IPS DF 4.7 (cell line): ENCODE measurements at regions not wholly inside any gene's neighbourhood (a gene's known extent, or its start where the extent isn't known, plus 50 kb on each side); places are given as distances from the start of the nearest gene placed in this dataset.
"Not testable (repeated sequence)": the region's sequence is repeated elsewhere in the genome, so short reads cannot be mapped to it uniquely, and the experiment has no call there.

Source experiments
- DNase-seq: peaks from one replicate; pipeline ENCODE4 v3.0.0-alpha.2; 2013; ENCODE audit warnings: low spot score; ENCODE audit errors: extremely low read depth

GRCh38 chr17:83190601-83191387, 111.4 kb downstream of the METRNL start:
- DNase-seq: no peak

DNA sequence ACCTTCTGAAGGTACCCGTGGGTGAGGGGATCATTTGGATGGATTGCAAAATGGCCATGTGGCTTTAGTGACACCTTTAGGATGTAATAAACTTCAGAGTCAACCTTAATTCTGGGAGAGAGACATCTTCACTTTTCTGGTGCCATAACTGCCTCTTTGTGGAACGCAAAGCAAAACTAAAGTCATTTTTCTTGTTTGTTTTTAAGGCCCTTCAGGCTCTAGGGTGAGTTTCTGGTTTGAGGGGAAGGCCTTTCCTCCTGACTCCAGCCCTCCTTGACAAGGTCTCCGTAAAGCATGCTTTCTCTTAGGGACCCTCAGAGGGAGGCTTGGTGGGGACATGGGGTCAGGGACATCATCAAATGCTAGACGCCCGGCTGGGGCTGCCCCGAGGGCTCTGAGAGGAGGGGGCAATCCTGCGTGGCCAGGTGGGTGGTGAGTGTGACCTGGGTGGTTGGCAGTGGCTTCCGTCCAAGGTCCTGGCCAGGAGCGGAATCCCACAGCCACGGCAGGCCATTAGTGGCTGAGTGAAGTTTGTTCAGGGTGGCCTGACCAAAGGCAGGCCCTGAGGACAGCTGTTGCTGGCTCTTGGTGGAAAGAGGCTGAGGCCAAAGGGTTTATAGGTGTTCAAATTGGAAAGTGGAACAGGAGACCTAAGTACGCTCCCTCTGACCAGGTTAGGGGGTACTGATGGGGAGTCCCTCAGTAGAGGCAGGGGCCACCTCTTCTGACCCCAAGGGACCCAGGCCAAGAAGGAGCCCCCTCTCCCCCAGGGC, 112.2 kb downstream of the METRNL start:
- DNase-seq: no peak

- DNase-seq: no peak
Observed at GRCh38 chr17:83192161-83192788, 112.9 kb downstream of the METRNL start.

- not testable (repeated sequence) for DNase-seq
Observed at GRCh38 chr17:83192789-83193335, 113.5 kb downstream of the METRNL start.

DNA sequence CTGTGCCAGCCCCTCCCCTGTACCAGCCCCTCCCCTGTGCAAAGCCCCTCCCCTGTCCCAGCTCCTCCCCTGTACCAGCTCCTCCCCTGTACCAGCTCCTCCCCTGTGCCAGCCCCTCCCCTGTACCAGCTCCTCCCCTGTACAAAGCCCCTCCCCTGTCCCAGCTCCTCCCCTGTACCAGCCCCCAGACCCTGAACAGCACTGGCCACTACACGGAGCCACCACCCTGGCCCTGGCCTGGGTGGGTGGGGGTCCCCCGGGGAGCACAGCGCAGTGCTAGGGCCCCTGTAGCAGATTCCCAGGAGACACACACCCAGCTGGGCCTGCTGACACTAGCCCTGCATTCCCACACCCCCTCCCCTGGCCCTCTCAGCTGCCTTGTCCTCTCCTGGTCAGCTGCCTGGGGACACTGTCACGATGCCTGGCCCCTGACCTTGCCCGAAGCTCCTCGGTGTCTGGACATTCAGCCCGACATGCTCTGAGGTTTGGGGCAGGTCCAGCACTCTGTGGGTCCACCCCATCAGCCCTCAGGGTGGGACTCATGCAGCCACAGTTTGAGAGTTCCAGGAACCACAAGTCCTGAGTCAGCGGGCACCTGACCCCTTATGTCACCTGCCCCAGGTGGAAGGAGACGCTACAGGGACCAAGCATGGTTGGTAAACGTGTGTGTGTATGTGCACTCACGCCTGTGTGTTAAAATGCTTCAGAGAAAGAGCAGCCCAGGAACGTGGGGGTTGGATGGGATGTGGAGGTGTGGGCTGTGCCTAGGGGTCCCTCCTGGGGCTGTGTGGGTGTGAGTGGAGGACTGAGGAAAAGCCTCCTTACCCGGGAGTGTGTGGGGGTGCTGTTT, 114.2 kb downstream of the METRNL start:
- no peak for DNase-seq

- no peak for DNase-seq
Observed at GRCh38 chr17:83194186-83194561, 114.8 kb downstream of the METRNL start.

- no peak for DNase-seq
Observed at GRCh38 chr17:83194761-83195329, 115.4 kb downstream of the METRNL start.

DNA sequence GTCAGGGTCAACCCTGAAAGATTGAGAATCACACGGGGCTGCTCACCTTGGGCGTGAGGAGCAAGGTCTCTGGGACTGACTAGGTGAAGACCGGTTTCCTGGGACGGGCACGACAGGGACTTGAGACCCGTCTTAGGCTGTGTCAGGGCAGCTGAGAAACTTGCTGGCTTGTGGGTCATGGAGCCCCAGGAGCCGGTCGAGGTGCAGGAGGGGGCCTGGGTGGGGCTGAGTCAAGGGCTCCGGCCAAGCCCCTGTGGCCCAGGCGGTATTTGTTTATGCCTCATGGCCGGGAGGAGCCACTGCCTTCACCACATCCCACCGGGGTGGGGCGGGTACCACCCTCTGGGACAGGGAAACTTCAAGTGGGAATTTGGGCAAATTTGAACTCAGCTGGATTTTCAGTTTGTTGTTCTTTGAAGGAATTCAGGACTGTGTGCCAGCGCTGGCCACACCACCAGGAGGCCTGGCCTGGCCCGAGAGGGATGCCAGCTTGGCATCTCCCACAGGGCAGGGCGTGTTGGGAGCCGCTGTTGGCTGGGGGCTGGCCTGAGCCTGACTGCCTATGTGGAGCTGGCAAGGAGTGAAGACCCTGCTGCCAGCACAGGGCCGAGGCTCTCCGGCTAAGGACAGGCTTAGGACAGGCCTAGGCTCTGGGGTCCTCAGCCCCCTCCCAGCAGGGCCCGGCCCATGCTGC, 116.1 kb downstream of the METRNL start:
- DNase-seq: no peak

DNA sequence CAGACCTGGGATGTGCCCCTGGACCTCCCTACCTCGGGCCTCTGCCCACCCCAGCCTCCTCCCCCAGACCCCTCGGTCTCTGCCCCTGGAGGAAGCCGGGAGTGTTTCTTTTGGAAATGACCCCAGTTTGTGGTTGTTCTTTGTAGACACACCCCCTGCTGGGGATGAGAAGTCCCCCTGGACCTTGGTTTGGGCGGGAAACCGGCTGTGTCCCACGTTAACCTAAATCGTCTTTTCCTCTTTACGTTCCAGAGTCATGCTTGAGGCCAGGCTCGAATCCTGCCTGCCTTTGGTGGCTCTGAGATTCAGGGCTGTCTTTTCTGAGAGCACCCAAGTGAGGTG, 116.6 kb downstream of the METRNL start:
- no peak for DNase-seq

GRCh38 chr17:83196366-83196765, 117.0 kb downstream of the METRNL start:
- no peak for DNase-seq

DNA sequence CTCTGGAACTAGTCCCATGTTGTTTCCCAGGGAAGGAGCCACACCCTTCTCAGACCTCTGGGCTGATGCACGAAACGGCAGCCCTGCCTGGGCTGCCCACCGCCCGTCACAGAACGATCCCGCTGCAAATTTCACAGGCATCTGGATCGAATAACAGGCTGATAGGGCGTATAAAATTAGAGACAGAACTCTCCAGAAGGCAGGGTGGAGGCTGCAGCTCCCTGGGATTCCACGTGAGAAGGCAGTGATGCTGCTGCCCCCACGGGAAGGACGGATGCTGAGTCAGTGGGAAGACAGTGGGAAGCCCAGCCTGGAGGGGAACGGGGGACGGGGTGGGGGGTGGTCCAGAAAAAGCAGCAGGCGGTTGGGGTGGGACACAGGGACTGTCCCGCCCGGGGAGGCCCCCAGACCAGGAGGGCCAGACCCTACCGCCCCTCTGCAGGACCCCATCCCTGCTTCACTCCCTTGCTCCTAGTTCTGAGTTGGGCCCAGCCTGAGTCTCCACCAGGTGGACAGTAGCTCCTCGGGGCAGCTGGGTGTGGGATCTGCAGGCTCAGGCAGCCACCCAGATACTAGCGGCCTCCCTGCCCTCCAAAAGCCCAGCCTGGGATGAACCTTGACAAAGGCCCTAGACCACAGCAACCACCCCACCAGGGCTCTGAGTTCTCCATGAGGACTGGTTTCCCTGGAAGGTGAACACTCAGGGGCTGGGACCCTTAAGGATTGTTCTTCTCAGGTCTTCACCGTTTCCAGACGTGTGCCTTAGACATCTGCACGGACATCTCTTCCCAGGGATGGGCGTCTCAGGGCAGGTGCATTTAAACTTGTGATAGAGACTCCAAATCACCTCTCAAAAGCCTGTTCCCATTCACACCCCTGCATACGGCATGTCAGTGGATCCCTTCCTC, 117.8 kb downstream of the METRNL start:
- DNase-seq: no peak

- no peak for DNase-seq
Observed at GRCh38 chr17:83198366-83199341, 119.2 kb downstream of the METRNL start.

DNA sequence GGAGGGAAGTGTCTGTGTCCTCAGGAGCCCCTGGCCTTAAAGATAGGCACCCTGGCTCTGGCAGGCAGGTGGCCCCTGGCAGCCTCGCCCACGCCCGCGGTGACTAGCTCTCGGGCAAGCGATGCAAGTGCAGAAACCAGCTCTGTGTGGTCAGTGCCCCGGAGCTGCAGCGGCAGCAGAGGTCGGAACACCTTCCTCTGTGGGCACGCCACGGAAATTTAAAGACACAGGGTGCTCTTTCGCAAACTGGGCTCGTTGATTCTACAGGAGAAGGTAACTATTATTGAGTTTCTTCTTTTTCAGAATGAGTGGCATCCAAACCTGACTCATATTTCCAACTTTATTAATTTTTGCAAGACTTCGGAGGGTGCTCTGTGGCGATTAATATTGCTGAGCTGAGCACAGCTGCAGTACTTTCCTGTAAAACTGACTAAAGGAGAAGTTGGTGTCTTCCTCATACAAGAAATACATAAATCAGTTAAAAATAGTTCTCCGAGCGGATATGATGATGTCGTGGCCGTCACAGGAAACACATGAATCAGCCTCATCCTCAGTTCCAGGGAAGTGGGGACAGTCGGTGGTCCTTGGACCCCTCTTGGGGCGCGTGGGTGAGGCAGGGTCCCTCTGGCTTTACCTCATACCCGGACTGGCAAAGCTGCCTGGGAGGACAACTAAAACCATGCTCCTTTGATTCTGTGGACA, 120.2 kb downstream of the METRNL start:
- no peak for DNase-seq

DNA sequence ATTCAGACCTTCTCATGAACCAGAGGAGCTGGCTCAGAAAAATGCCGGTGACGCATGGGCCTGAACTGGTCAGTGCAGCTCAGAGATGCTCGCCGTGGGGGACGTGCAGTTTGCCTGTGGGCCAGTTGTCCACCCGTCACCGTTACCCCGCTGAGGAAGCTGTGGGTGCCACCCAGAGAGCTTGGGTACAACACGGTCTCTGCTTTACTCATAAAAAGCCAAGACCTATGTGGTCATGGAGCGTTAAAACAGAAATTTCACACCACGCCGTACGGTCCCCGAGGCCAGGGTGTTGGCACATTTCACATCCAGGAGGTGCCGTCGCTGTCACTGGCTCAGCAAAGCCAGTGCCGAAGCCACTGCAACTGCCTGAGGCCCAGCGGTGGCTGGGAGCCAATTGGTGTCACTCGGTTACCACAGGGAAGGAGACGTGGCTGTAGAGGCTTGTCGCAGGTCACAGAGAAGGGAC, 120.9 kb downstream of the METRNL start:
- no peak for DNase-seq

DNA sequence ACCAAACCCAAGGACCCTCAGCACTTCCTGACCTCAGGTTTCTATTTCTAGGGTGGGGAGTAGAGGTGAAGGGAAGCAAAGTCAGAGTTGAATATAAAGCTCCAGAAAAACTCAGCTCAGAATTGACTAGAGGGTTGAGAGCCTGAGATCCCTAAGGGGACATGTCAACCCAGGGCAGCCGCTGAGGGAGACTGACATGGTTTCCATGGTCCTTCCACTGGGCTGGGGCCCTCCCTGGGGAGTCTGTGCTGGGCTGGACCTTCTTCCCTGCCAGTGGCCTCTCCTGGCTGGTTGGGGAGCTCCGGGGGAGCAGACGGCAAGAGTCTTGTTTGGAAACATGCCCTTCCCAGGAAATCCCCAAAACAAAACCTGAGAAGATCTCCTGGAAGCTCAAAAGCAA, 121.3 kb downstream of the METRNL start:
- DNase-seq: no peak

- DNase-seq: no peak
Observed at GRCh38 chr17:83201206-83202001, 122.0 kb downstream of the METRNL start.
